ENCODE measurements at regions not wholly inside any gene's neighbourhood (a gene's known extent, or its start where the extent isn't known, plus 50 kb on each side); places are given as distances from the start of the nearest gene placed in this dataset.

- no peak for TF ChIP-seq CTCF (conservative IDR thresholded peaks at IDR 0.05 in 1 of 2, IDR thresholded peaks at IDR 0.05 in 1 of 2; ENCODE audit: extremely low read depth in 1 of 2, insufficient read depth in 1 of 2, low read depth in 1 of 2, low read length in 2 of 2)
- TF ChIP-seq EZH2 (IDR thresholded peaks at IDR 0.05; ENCODE audit: borderline replicate concordance, low read length) = no peak
Observed at GRCh38 chr11:22543261-22543660, 82.4 kb downstream of the FANCF start.
